Sigmoid colon (tissue), 6 donors: ENCODE measurements at regions not wholly inside any gene's neighbourhood (a gene's known extent, or its start where the extent isn't known, plus 50 kb on each side); places are given as distances from the start of the nearest gene placed in this dataset.

Experiments used
- DNase-seq: peaks from one replicate; pipeline ENCODE4 v3.0.0-alpha.2; 2019
- H3K27ac ChIP-seq, 4 donors: fragments of 200-600 bp; sonication (generic); one replicate each; pipeline ENCODE4 v1.5.1; 2016 to 2019; ENCODE audit warnings: mild to moderate bottlenecking in 1 of 4
- H3K27me3 ChIP-seq, 3 donors: fragments of 200-600 bp; sonication (generic); one replicate each; pipeline ENCODE4 v1.5.1; 2019; ENCODE audit warnings: mild to moderate bottlenecking in 1 of 3
- H3K36me3 ChIP-seq, 4 donors: fragments of 200-600 bp; sonication (generic); one replicate each; pipeline ENCODE4 v1.5.1; 2016 to 2019
- H3K4me1 ChIP-seq, 4 donors: fragments of 200-600 bp; sonication (generic); one replicate each; pipeline ENCODE4 v1.5.1; 2017 to 2019
- H3K4me3 ChIP-seq, 4 donors: fragments of 200-600 bp; sonication (generic); one replicate each; pipeline ENCODE4 v1.5.1; 2017 to 2019; ENCODE audit warnings: mild to moderate bottlenecking in 2 of 4, moderate library complexity in 1 of 4
- H3K9me3 ChIP-seq, 4 donors: fragments of 200-600 bp in 3 of 4; sonication (generic) in 3 of 4; one replicate each; pipeline versions ENCODE4 v1.5.1 to v1.6.1; 2013 to 2019
- CTCF ChIP-seq, 4 experiments: fragments of 450-650 bp in 3 of 4; fragments of 200-600 bp in 1 of 4; IDR thresholded peaks; one replicate each; pipeline ENCODE4 v1.5.1; 2016 to 2019; ENCODE audit warnings: antibody characterized with exemption in 4 of 4, mild to moderate bottlenecking in 3 of 4, moderate library complexity in 2 of 4
- EP300 ChIP-seq, 4 donors: sonication (generic); formaldehyde crosslinking; IDR thresholded peaks; one replicate each; pipeline ENCODE4 v1.6.1; 2017; ENCODE audit warnings: antibody characterized with exemption in 4 of 4
- POLR2A ChIP-seq, 2 donors: fragments of 450-650 bp; IDR thresholded peaks; one replicate each; pipeline ENCODE4 v1.6.1; 2016; ENCODE audit warnings: antibody characterized with exemption in 2 of 2, mild to moderate bottlenecking in 2 of 2, moderate library complexity in 2 of 2
- POLR2AphosphoS5 ChIP-seq, 4 donors: sonication (generic); formaldehyde crosslinking; IDR thresholded peaks; one replicate each; pipeline ENCODE4 v1.6.1; 2017; ENCODE audit warnings: antibody characterized with exemption in 4 of 4
- WGBS, 2 donors: extraction: QIAGEN DNeasy Blood & Tissue Kit; methylation state at CpG; one replicate each; pipeline ENCODE4 v1.1.7; 2013; 5-methylcytosine and 5-hydroxymethylcytosine counted together
- intact Hi-C: fragments of 100-400 bp; cut with DNase I; formaldehyde crosslinking; loops from one replicate; pipeline ENCODE4 v1.15.1; 2023
- donor health status: healthy with polysubstance abuse.
- donor health status: healthy.

- no peak overlapping the region for H3K4me3 ChIP-seq
- H3K27ac ChIP-seq, result no peak overlapping the region
- DNase-seq, result no peak
- H3K27me3 ChIP-seq, result no peaks in the 10 kb centered on the region
- no peaks in the 10 kb centered on the region for H3K36me3 ChIP-seq
- WGBS, 2 donors, result 87 to 89% methylated on average over 2 of the region's 2 CpGs
- no peaks in the 10 kb centered on the region for H3K9me3 ChIP-seq
- H3K4me1 ChIP-seq, result peaks cover 0 to 17% (median 3%) of the 10 kb centered on the region in 4 donors
- no peak for TF ChIP-seq EP300 (IDR thresholded peaks at IDR 0.05)
- no peak for TF ChIP-seq POLR2AphosphoS5 (IDR thresholded peaks at IDR 0.05)
- TF ChIP-seq POLR2A (IDR thresholded peaks at IDR 0.05), result no peak
- intact Hi-C loops, result no loop called here
These were observed 104.6 kb upstream of the RMDN2 start for GRCh38 chr2:37820471-37820986.

- no peak for DNase-seq
- WGBS, 2 donors, result 74 to 89% methylated on average over 3 of the region's 3 CpGs
- Histone ChIP-seq H3K9me3 (no peaks in the 10 kb centered on the region), H3K27ac (no peak overlapping the region), H3K36me3 (no peaks in the 10 kb centered on the region), H3K4me3 (no peak overlapping the region), H3K27me3 (no peaks in the 10 kb centered on the region), H3K4me1 (peaks cover 0 to 47% (median 23%) of the 10 kb centered on the region in 4 donors)
- intact Hi-C loops, result no loop called here
- no peak for TF ChIP-seq POLR2A (IDR thresholded peaks at IDR 0.05)
- no peak for TF ChIP-seq EP300 (IDR thresholded peaks at IDR 0.05)
- TF ChIP-seq POLR2AphosphoS5 (IDR thresholded peaks at IDR 0.05), result no peak
- no peak for TF ChIP-seq CTCF (IDR thresholded peaks at IDR 0.05)
These were observed 99.5 kb upstream of the RMDN2 start for GRCh38 chr2:37825586-37825985.

GRCh38 chr2:37826611-37827010 is 98.5 kb upstream of the RMDN2 start:
- intact Hi-C loops, result no loop called here
- no peaks in the 10 kb centered on the region for H3K36me3 ChIP-seq
- no peak overlapping the region for H3K4me3 ChIP-seq
- peaks cover 0 to 58% (median 27%) of the 10 kb centered on the region in 4 donors for H3K4me1 ChIP-seq
- TF ChIP-seq POLR2A (IDR thresholded peaks at IDR 0.05) (no peak), POLR2AphosphoS5 (IDR thresholded peaks at IDR 0.05) (no peak), CTCF (IDR thresholded peaks at IDR 0.05) (no peak), EP300 (IDR thresholded peaks at IDR 0.05) (no peak)
- WGBS, 2 donors, result 83 to 96% methylated on average over 4 of the region's 4 CpGs
- no peak overlapping the region for H3K27ac ChIP-seq
- DNase-seq, result no peak
- no peaks in the 10 kb centered on the region for H3K27me3 ChIP-seq
- H3K9me3 ChIP-seq, result no peaks in the 10 kb centered on the region

- intact Hi-C loops, result no loop called here
- H3K9me3 ChIP-seq, result no peaks in the 10 kb centered on the region
- H3K36me3 ChIP-seq, result no peaks in the 10 kb centered on the region
- no peak overlapping the region for H3K4me3 ChIP-seq
- peak overlapping the region in 1 of 4 donors; percentile 71 for H3K27ac ChIP-seq
- 75 to 89% methylated on average over 7 of the region's 7 CpGs for WGBS, 2 donors
- H3K27me3 ChIP-seq, result no peaks in the 10 kb centered on the region
- peaks cover 0 to 65% (median 30%) of the 10 kb centered on the region in 4 donors for H3K4me1 ChIP-seq
- no peak for DNase-seq
- TF ChIP-seq POLR2AphosphoS5 (IDR thresholded peaks at IDR 0.05), result no peak
- no peak for TF ChIP-seq POLR2A (IDR thresholded peaks at IDR 0.05)
- no peak for TF ChIP-seq EP300 (IDR thresholded peaks at IDR 0.05)
- no peak for TF ChIP-seq CTCF (IDR thresholded peaks at IDR 0.05)
These were observed 97.6 kb upstream of the RMDN2 start for GRCh38 chr2:37827455-37827854.

GRCh38 chr2:37827911-37828511 is 97.1 kb upstream of the RMDN2 start:
- 68 to 69% methylated on average over 6 of the region's 6 CpGs for WGBS, 2 donors
- no peak for DNase-seq
- TF ChIP-seq POLR2AphosphoS5 (IDR thresholded peaks at IDR 0.05) (no peak), EP300 (IDR thresholded peaks at IDR 0.05) (no peak), POLR2A (IDR thresholded peaks at IDR 0.05) (no peak), CTCF (IDR thresholded peaks at IDR 0.05) (no peak)
- H3K9me3 ChIP-seq, result no peaks in the 10 kb centered on the region
- H3K4me3 ChIP-seq, result no peak overlapping the region
- peak overlapping the region in 1 of 4 donors; percentile 71 for H3K27ac ChIP-seq
- no peaks in the 10 kb centered on the region for H3K27me3 ChIP-seq
- intact Hi-C loops, result no loop called here
- H3K36me3 ChIP-seq, result no peaks in the 10 kb centered on the region
- peaks cover 0 to 70% (median 32%) of the 10 kb centered on the region in 4 donors for H3K4me1 ChIP-seq
